ENCODE measurements at regions not wholly inside any gene's neighbourhood (a gene's known extent, or its start where the extent isn't known, plus 50 kb on each side); places are given as distances from the start of the nearest gene placed in this dataset.

DNA sequence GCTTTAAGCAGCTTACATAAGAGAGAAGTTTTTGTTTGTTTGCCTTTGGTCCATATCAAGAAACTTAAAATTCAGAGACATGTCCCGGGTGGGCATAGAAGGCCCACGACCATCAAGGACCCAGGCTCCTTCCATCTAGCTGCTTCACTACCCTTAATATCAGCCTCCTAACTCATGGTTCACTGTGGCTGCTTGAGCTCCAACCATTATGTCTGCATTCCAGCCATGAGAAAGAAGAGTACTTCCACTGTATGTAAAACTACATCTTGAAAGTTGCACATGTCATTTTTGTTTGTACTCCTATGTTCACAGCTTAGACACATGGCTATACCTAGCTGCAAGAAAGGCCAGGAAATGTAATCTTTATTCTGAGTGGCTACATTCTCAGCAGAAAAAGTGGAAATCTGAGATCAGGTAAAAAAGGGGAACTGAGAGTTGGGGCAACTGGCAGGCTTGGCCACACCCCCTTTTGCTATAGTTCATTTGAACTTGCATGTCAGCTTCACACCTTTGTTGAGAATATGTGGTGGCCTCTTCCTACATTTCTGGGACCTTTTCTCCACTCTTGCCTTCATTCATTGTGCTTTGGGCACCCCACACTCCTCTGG is 81.3 kb upstream of the TP53I11 start:
- WGBS, 2 donors = 99 to 100% methylated on average over 2 of the region's 2 CpGs
- ATAC-seq = no peak
- Histone ChIP-seq H3K4me3 (no peak overlapping the region), H3K27me3 (no peaks in the 10 kb centered on the region), H3K27ac (no peak overlapping the region), H3K4me1 (peaks cover 0 to 34% (median 11%) of the 10 kb centered on the region in 9 donors), H3K36me3 (no peaks in the 10 kb centered on the region), H3K9me3 (peaks cover 0 to 5% (median 0%) of the 10 kb centered on the region in 11 donors)
- TF ChIP-seq CTCF (IDR thresholded peaks at IDR 0.05) = no peak
- intact Hi-C loops (cut with DNase I) = no loop called here
- no peak for DNase-seq

GRCh38 chr11:45035413-45035812 is 84.7 kb upstream of the TP53I11 start:
- no peak for TF ChIP-seq CTCF (IDR thresholded peaks at IDR 0.05)

DNA sequence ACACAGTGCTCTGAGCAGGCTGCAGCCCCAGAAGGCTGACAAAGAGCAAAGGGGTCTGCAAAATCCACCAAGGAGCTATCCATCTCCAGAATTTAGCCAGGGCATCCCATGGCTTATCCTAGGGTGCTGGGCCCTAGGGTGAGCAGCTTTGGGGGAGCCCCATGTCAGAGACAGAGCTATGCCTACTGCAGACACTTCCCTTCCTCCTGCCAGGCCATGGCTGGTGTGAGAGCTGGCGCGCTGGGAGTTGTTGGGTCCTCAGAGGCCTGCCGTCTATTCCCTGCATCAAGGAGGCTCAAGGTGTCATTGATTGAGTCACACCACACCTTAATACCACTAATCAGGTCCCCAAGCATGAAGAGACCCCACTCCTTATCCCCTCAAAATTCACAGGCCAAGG is 85.3 kb upstream of the TP53I11 start:
- H3K27me3 ChIP-seq = no peaks in the 10 kb centered on the region

More at GRCh38 chr11:45035413-45035812, 84.7 kb upstream of the TP53I11 start:
- Histone ChIP-seq H3K27me3 (no peaks in the 10 kb centered on the region), H3K4me3 (no peak overlapping the region), H3K4me1 (peaks cover 0 to 10% (median 5%) of the 10 kb centered on the region in 9 donors), H3K36me3 (no peaks in the 10 kb centered on the region), H3K9me3 (peaks cover 0 to 21% (median 5%) of the 10 kb centered on the region in 11 donors), H3K27ac (no peak overlapping the region)
- ATAC-seq (no peak), DNase-seq (no peak)
- intact Hi-C loops (cut with DNase I) = no loop called here
- 75 to 78% methylated on average over 4 of the region's 4 CpGs for WGBS, 2 donors

GRCh38 chr11:45036733-45037132 is 86.0 kb upstream of the TP53I11 start:
- 64 to 76% methylated on average over 6 of the region's 6 CpGs for WGBS, 2 donors
- TF ChIP-seq CTCF (IDR thresholded peaks at IDR 0.05) = no peak
- Histone ChIP-seq H3K4me1 (peaks cover 0 to 10% (median 5%) of the 10 kb centered on the region in 9 donors), H3K36me3 (no peaks in the 10 kb centered on the region), H3K27ac (no peak overlapping the region), H3K27me3 (no peaks in the 10 kb centered on the region), H3K9me3 (peaks cover 0 to 21% (median 5%) of the 10 kb centered on the region in 11 donors), H3K4me3 (no peak overlapping the region)
- intact Hi-C loops (cut with DNase I) = no loop called here
- DNase-seq = no peak
- no peak for ATAC-seq

More for the DNA sequence above, 85.3 kb upstream of the TP53I11 start:
- no peak for DNase-seq
- TF ChIP-seq CTCF (IDR thresholded peaks at IDR 0.05) = no peak
- no peak overlapping the region for H3K27ac ChIP-seq
- H3K9me3 ChIP-seq = peaks cover 0 to 21% (median 5%) of the 10 kb centered on the region in 11 donors
- H3K4me1 ChIP-seq = peaks cover 0 to 10% (median 5%) of the 10 kb centered on the region in 9 donors
- intact Hi-C loops (cut with DNase I) = no loop called here
- 93% methylated on average over 3 of the region's 3 CpGs for WGBS, 2 donors
- no peak overlapping the region for H3K4me3 ChIP-seq
- ATAC-seq = no peak
- H3K36me3 ChIP-seq = no peaks in the 10 kb centered on the region
